Stomach (tissue), 8 donors: ENCODE measurements at regions not wholly inside any gene's neighbourhood (a gene's known extent, or its start where the extent isn't known, plus 50 kb on each side); places are given as distances from the start of the nearest gene placed in this dataset.

ENCODE experiments used
- DNase-seq, 2 donors: peaks; one replicate each; pipeline versions ENCODE4 v3.0.0 to v3.0.0-alpha.2; 2013 to 2019
- H3K27ac ChIP-seq, 5 donors: fragments of 200-600 bp in 4 of 5; sonication (generic) in 4 of 5; one replicate each; pipeline ENCODE4 v1.5.1; 2013 to 2019; ENCODE audit warnings: mild to moderate bottlenecking in 1 of 5, moderate library complexity in 1 of 5
- H3K27me3 ChIP-seq, 3 donors: fragments of 200-600 bp; sonication (generic); one replicate each; pipeline ENCODE4 v1.5.1; 2017 to 2019; ENCODE audit warnings: mixed run types in 1 of 3
- H3K36me3 ChIP-seq, 4 donors: fragments of 200-600 bp; sonication (generic); 1 replicate in 3 of 4; 2 replicates in 1 of 4; pipeline ENCODE4 v1.5.1; 2016 to 2019
- H3K4me1 ChIP-seq, 4 donors: fragments of 200-600 bp; sonication (generic); one replicate each; pipeline ENCODE4 v1.5.1; 2016 to 2019
- H3K4me3 ChIP-seq, 4 donors: fragments of 200-600 bp; sonication (generic) in 3 of 4; one replicate each; pipeline ENCODE4 v1.5.1; 2016 to 2019; ENCODE audit warnings: mild to moderate bottlenecking in 1 of 4
- H3K9me3 ChIP-seq, 4 donors: fragments of 200-600 bp; sonication (generic); one replicate each; pipeline ENCODE4 v1.5.1; 2016 to 2019
- EP300 ChIP-seq: sonication (generic); formaldehyde crosslinking; IDR thresholded peaks from one replicate; pipeline ENCODE4 v1.6.1; 2017; ENCODE audit warnings: antibody characterized with exemption
- POLR2A ChIP-seq, 4 donors: fragments of 450-650 bp; IDR thresholded peaks; one replicate each; pipeline ENCODE4 v1.6.1; 2016; ENCODE audit warnings: antibody characterized with exemption in 4 of 4, control low read depth in 2 of 4, mild to moderate bottlenecking in 1 of 4, moderate library complexity in 1 of 4
- POLR2AphosphoS5 ChIP-seq, 3 donors: sonication (generic); formaldehyde crosslinking; IDR thresholded peaks; one replicate each; pipeline ENCODE4 v1.6.1; 2016; ENCODE audit warnings: antibody characterized with exemption in 3 of 3
- WGBS, 5 donors: extraction: QIAGEN DNeasy Blood & Tissue Kit in 3 of 5; methylation state at CpG; one replicate each; pipeline versions ENCODE4 v1.1.5 to v1.1.7; 2013 to 2018; 5-methylcytosine and 5-hydroxymethylcytosine counted together
- intact Hi-C: fragments of 100-400 bp; cut with DNase I; formaldehyde crosslinking; loops from one replicate; pipeline ENCODE4 v1.15.1; 2023; ENCODE audit warnings: low total_unique reads
- TF ChIP-seq, protein P1 (sequence below), 7 experiments: fragments of 450-650 bp in 4 of 7; fragments of 200-600 bp in 3 of 7; sonication (generic) in 3 of 7; IDR thresholded peaks; one replicate each; pipeline ENCODE4 v1.5.1; 2016 to 2019; ENCODE audit warnings: antibody characterized with exemption in 7 of 7, control low read depth in 2 of 7, mild to moderate bottlenecking in 1 of 7
- donor health status: healthy with polysubstance abuse.
- donor health status: Bipolar disorder and iron deficiency.
- donor health status: healthy.

- intact Hi-C loops: no loop called here
- WGBS, 5 donors: 24 to 75% (median 58%) methylated on average over 1 of the region's 1 CpG
- Histone ChIP-seq H3K9me3 (no peaks in the 10 kb centered on the region), H3K27ac (no peak overlapping the region), H3K4me3 (no peak overlapping the region), H3K27me3 (no peaks in the 10 kb centered on the region), H3K36me3 (no peaks in the 10 kb centered on the region), H3K4me1 (peaks cover 0 to 6% (median 3%) of the 10 kb centered on the region in 4 donors)
- TF ChIP-seq POLR2AphosphoS5 (IDR thresholded peaks at IDR 0.05) (no peak), EP300 (no peak), POLR2A (IDR thresholded peaks at IDR 0.05) (no peak)
- TF ChIP-seq, protein P1, sequence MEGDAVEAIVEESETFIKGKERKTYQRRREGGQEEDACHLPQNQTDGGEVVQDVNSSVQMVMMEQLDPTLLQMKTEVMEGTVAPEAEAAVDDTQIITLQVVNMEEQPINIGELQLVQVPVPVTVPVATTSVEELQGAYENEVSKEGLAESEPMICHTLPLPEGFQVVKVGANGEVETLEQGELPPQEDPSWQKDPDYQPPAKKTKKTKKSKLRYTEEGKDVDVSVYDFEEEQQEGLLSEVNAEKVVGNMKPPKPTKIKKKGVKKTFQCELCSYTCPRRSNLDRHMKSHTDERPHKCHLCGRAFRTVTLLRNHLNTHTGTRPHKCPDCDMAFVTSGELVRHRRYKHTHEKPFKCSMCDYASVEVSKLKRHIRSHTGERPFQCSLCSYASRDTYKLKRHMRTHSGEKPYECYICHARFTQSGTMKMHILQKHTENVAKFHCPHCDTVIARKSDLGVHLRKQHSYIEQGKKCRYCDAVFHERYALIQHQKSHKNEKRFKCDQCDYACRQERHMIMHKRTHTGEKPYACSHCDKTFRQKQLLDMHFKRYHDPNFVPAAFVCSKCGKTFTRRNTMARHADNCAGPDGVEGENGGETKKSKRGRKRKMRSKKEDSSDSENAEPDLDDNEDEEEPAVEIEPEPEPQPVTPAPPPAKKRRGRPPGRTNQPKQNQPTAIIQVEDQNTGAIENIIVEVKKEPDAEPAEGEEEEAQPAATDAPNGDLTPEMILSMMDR (IDR thresholded peaks at IDR 0.05): no peak
- no peak for DNase-seq
These were observed 223.5 kb upstream of the JAG1 start for GRCh38 chr20:10897336-10897735.

- intact Hi-C loops: no loop called here
- Histone ChIP-seq H3K9me3 (no peaks in the 10 kb centered on the region), H3K4me3 (no peak overlapping the region), H3K4me1 (peaks cover 0 to 9% (median 3%) of the 10 kb centered on the region in 4 donors), H3K36me3 (no peaks in the 10 kb centered on the region), H3K27ac (no peak overlapping the region), H3K27me3 (no peaks in the 10 kb centered on the region)
- WGBS, 5 donors: 80 to 92% (median 83%) methylated on average over 1 of the region's 1 CpG
- no peak for DNase-seq
- TF ChIP-seq, protein P1 (IDR thresholded peaks at IDR 0.05): no peak
- TF ChIP-seq POLR2AphosphoS5 (IDR thresholded peaks at IDR 0.05) (no peak), POLR2A (IDR thresholded peaks at IDR 0.05) (no peak), EP300 (no peak)
These were observed 224.8 kb upstream of the JAG1 start for GRCh38 chr20:10898552-10898951.

- no peak overlapping the region for H3K27ac ChIP-seq
- no peak for TF ChIP-seq EP300
- TF ChIP-seq POLR2A (IDR thresholded peaks at IDR 0.05): no peak
- TF ChIP-seq POLR2AphosphoS5 (IDR thresholded peaks at IDR 0.05): no peak
- TF ChIP-seq, protein P1 (IDR thresholded peaks at IDR 0.05): no peak
- WGBS, 5 donors: 50 to 68% (median 56%) methylated on average over 1 of the region's 1 CpG
- DNase-seq: no peak
- H3K9me3 ChIP-seq: no peaks in the 10 kb centered on the region
- H3K27me3 ChIP-seq: no peaks in the 10 kb centered on the region
- no peak overlapping the region for H3K4me3 ChIP-seq
- H3K36me3 ChIP-seq: no peaks in the 10 kb centered on the region
- peaks cover 0 to 9% (median 3%) of the 10 kb centered on the region in 4 donors for H3K4me1 ChIP-seq
- intact Hi-C loops: no loop called here
These were observed 228.4 kb upstream of the JAG1 start for GRCh38 chr20:10902174-10902573.

GRCh38 chr20:10902576-10903282, 228.9 kb upstream of the JAG1 start:
- no peaks in the 10 kb centered on the region for H3K27me3 ChIP-seq
- no peak for DNase-seq
- TF ChIP-seq POLR2AphosphoS5 (IDR thresholded peaks at IDR 0.05) (no peak), EP300 (no peak), POLR2A (IDR thresholded peaks at IDR 0.05) (no peak)
- TF ChIP-seq, protein P1 (IDR thresholded peaks at IDR 0.05): no peak
- peaks cover 0 to 9% (median 3%) of the 10 kb centered on the region in 4 donors for H3K4me1 ChIP-seq
- H3K9me3 ChIP-seq: no peaks in the 10 kb centered on the region
- intact Hi-C loops: no loop called here
- no peak overlapping the region for H3K27ac ChIP-seq
- 27 to 67% (median 39%) methylated on average over 1 of the region's 1 CpG for WGBS, 5 donors
- H3K4me3 ChIP-seq: no peak overlapping the region
- H3K36me3 ChIP-seq: no peaks in the 10 kb centered on the region
